DND-41 (cell line): ENCODE measurements at regions not wholly inside any gene's neighbourhood (a gene's known extent, or its start where the extent isn't known, plus 50 kb on each side); places are given as distances from the start of the nearest gene placed in this dataset.
"Not testable (repeated sequence)": the region's sequence is repeated elsewhere in the genome, so short reads cannot be mapped to it uniquely, and the experiment has no call there.

ENCODE experiments used
- ATAC-seq: fragments of 200-7000 bp; cut with Tn5 transposase; 3 replicates; pipeline ENCODE4 v1.9.1; 2021; ENCODE audit warnings: low read depth; ENCODE audit not compliant: insufficient read depth
- DNase-seq: peaks from one replicate; pipeline ENCODE4 v3.0.0-alpha.2; 2020
- H2AFZ ChIP-seq: 2 replicates; pipeline ENCODE4 v1.6.0; 2012; ENCODE audit warnings: low read depth, low read length
- H3K27ac ChIP-seq: 2 replicates; pipeline ENCODE4 v1.5.1; 2012; ENCODE audit warnings: low read length, inconsistent platforms
- H3K27me3 ChIP-seq: fragments of 200-600 bp; sonication (generic); 2 replicates; pipeline ENCODE4 v1.6.0; 2012; ENCODE audit warnings: low read length, mild to moderate bottlenecking, inconsistent platforms; ENCODE audit not compliant: insufficient read depth, poor library complexity
- H3K36me3 ChIP-seq: 2 replicates; pipeline ENCODE4 v1.5.1; 2012; ENCODE audit warnings: low read length, inconsistent platforms; ENCODE audit not compliant: insufficient read depth
- H3K4me1 ChIP-seq: 2 replicates; pipeline ENCODE4 v1.5.1; 2012; ENCODE audit warnings: mild to moderate bottlenecking, low read length; ENCODE audit not compliant: insufficient read depth
- H3K4me2 ChIP-seq: 2 replicates; pipeline ENCODE4 v1.6.0; 2012; ENCODE audit warnings: mild to moderate bottlenecking, moderate library complexity, low read length, inconsistent platforms; ENCODE audit not compliant: insufficient read depth
- H3K4me3 ChIP-seq, 2 experiments: fragments of 200-600 bp in 1 of 2; shearing (Covaris generic) in 1 of 2; 2 replicates each; pipeline ENCODE4 v1.5.1; 2012 to 2016; ENCODE audit warnings: inconsistent platforms in 2 of 2, low read length in 2 of 2, mild to moderate bottlenecking in 2 of 2, low read depth in 1 of 2, moderate library complexity in 1 of 2
- H3K79me2 ChIP-seq: 2 replicates; pipeline ENCODE4 v1.6.0; 2012; ENCODE audit warnings: low read length, inconsistent platforms; ENCODE audit not compliant: insufficient read depth
- H3K9ac ChIP-seq: 2 replicates; pipeline ENCODE4 v1.6.0; 2012; ENCODE audit warnings: low read depth, mild to moderate bottlenecking, inconsistent platforms, low read length, moderate library complexity
- H3K9me3 ChIP-seq: 2 replicates; pipeline ENCODE4 v1.5.1; 2012; ENCODE audit warnings: low read length, moderate library complexity, mild to moderate bottlenecking, inconsistent platforms; ENCODE audit not compliant: insufficient read depth, severe bottlenecking
- H4K20me1 ChIP-seq: 2 replicates; pipeline ENCODE4 v1.6.0; 2012; ENCODE audit warnings: low read length; ENCODE audit not compliant: insufficient read depth
- CTCF ChIP-seq: IDR thresholded peaks from 2 replicates; pipeline ENCODE4 v1.5.1; 2012; ENCODE audit warnings: borderline replicate concordance, low read length, moderate library complexity, mild to moderate bottlenecking; ENCODE audit not compliant: poor library complexity, severe bottlenecking; ENCODE audit errors: extremely low read depth
- EZH2 ChIP-seq: IDR thresholded peaks from 3 replicates; pipeline ENCODE4 v1.6.1; 2012; ENCODE audit warnings: borderline replicate concordance, low read depth, mild to moderate bottlenecking, moderate library complexity, low read length, inconsistent platforms; ENCODE audit not compliant: severe bottlenecking

GRCh38 chr16:5207001-5207523, 109.5 kb upstream of the EEF2KMT start:
- Histone ChIP-seq H3K9ac (no peak overlapping the region), H3K4me3 (no peak overlapping the region), H3K4me1 (no peaks in the 10 kb centered on the region), H3K9me3 (no peaks in the 10 kb centered on the region), H4K20me1 (no peaks in the 10 kb centered on the region), H3K79me2 (no peaks in the 10 kb centered on the region), H3K4me2 (no peak overlapping the region), H3K27me3 (no peaks in the 10 kb centered on the region), H3K27ac (no peak overlapping the region), H3K36me3 (no peaks in the 10 kb centered on the region), H2AFZ (no peak overlapping the region)
- TF ChIP-seq EZH2 = no peak
- no peak for TF ChIP-seq CTCF
- no peak for ATAC-seq
- DNase-seq = no peak

- Histone ChIP-seq H3K27ac (no peak overlapping the region), H3K36me3 (no peaks in the 10 kb centered on the region), H3K79me2 (no peaks in the 10 kb centered on the region), H3K9me3 (no peaks in the 10 kb centered on the region), H3K9ac (no peak overlapping the region), H3K27me3 (no peaks in the 10 kb centered on the region), H2AFZ (no peak overlapping the region), H3K4me2 (no peak overlapping the region), H4K20me1 (no peaks in the 10 kb centered on the region), H3K4me3 (no peak overlapping the region), H3K4me1 (no peaks in the 10 kb centered on the region)
- TF ChIP-seq EZH2 (no peak), CTCF (no peak)
- ATAC-seq (no peak), DNase-seq (no peak)
These were observed 108.9 kb upstream of the EEF2KMT start for GRCh38 chr16:5206331-5206990.

GRCh38 chr16:5205361-5206040, 107.9 kb upstream of the EEF2KMT start:
- Histone ChIP-seq H3K79me2 (no peaks in the 10 kb centered on the region), H3K4me2 (no peak overlapping the region), H3K9ac (no peak overlapping the region), H4K20me1 (no peaks in the 10 kb centered on the region), H3K36me3 (no peaks in the 10 kb centered on the region), H3K4me1 (no peaks in the 10 kb centered on the region), H3K27ac (no peak overlapping the region), H3K27me3 (no peaks in the 10 kb centered on the region), H2AFZ (no peak overlapping the region), H3K4me3 (no peak overlapping the region), H3K9me3 (no peaks in the 10 kb centered on the region)
- TF ChIP-seq EZH2 = no peak
- no peak for TF ChIP-seq CTCF
- DNase-seq = no peak
- no peak for ATAC-seq

GRCh38 chr16:5203675-5204074, 106.1 kb upstream of the EEF2KMT start:
- not testable (repeated sequence) for ATAC-seq, H3K4me1 ChIP-seq, DNase-seq

More at GRCh38 chr16:5203675-5204074, 106.1 kb upstream of the EEF2KMT start:
- not testable (repeated sequence) for H3K27me3 ChIP-seq, H4K20me1 ChIP-seq, H3K4me2 ChIP-seq, H2AFZ ChIP-seq, H3K27ac ChIP-seq, H3K4me3 ChIP-seq, H3K36me3 ChIP-seq, H3K9ac ChIP-seq, H3K9me3 ChIP-seq, H3K79me2 ChIP-seq
